Coronary artery (tissue), 2 donors: ENCODE measurements at regions not wholly inside any gene's neighbourhood (a gene's known extent, or its start where the extent isn't known, plus 50 kb on each side); places are given as distances from the start of the nearest gene placed in this dataset.
"Not testable (repeated sequence)": the region's sequence is repeated elsewhere in the genome, so short reads cannot be mapped to it uniquely, and the experiment has no call there.

Source experiments
- DNase-seq: peaks from one replicate; pipeline ENCODE4 v3.0.0-alpha.2; 2017; ENCODE audit warnings: low spot score
- H3K27ac ChIP-seq, 2 donors: fragments of 200-600 bp; sonication (generic); one replicate each; pipeline ENCODE4 v1.5.1; 2016 to 2019
- H3K4me3 ChIP-seq: fragments of 200-600 bp; sonication (generic); 2 replicates; pipeline ENCODE4 v1.5.1; 2016; ENCODE audit warnings: mild to moderate bottlenecking, moderate library complexity
- CTCF ChIP-seq: fragments of 200-600 bp; sonication (generic); IDR thresholded peaks from one replicate; pipeline ENCODE4 v1.5.1; 2019; ENCODE audit warnings: antibody characterized with exemption

- Histone ChIP-seq H3K27ac (no peak overlapping the region), H3K4me3 (no peak overlapping the region)
- DNase-seq = no peak
- no peak for TF ChIP-seq CTCF
Measured at GRCh38 chr4:19579608-19580007, 672.1 kb upstream of the SLIT2 start.

- no peak for DNase-seq
- Histone ChIP-seq H3K4me3 (no peak overlapping the region), H3K27ac (no peak overlapping the region)
- no peak for TF ChIP-seq CTCF
Measured at GRCh38 chr4:19577097-19577496, 674.6 kb upstream of the SLIT2 start.

GRCh38 chr4:19575924-19576323 lies 675.8 kb upstream of the SLIT2 start:
- no peak overlapping the region for H3K4me3 ChIP-seq
- no peak overlapping the region for H3K27ac ChIP-seq
- DNase-seq = no peak
- no peak for TF ChIP-seq CTCF

GRCh38 chr4:19566041-19566440 lies 685.7 kb upstream of the SLIT2 start:
- DNase-seq = no peak
- no peak for TF ChIP-seq CTCF
- Histone ChIP-seq H3K4me3 (no peak overlapping the region), H3K27ac (no peak overlapping the region)

GRCh38 chr4:19562456-19562855 lies 689.2 kb upstream of the SLIT2 start:
- TF ChIP-seq CTCF = no peak
- no peak overlapping the region for H3K4me3 ChIP-seq
- no peak overlapping the region for H3K27ac ChIP-seq
- no peak for DNase-seq

- H3K27ac ChIP-seq = no peak overlapping the region
- DNase-seq = no peak
- no peak for TF ChIP-seq CTCF
- H3K4me3 ChIP-seq = no peak overlapping the region
Measured at GRCh38 chr4:19557161-19557560, 694.5 kb upstream of the SLIT2 start.

- not testable (repeated sequence) for DNase-seq, H3K27ac ChIP-seq, H3K4me3 ChIP-seq
Measured at GRCh38 chr4:19556276-19556675, 695.4 kb upstream of the SLIT2 start.

GRCh38 chr4:19547463-19547862 lies 704.2 kb upstream of the SLIT2 start:
- Histone ChIP-seq H3K27ac (no peak overlapping the region), H3K4me3 (no peak overlapping the region)
- no peak for TF ChIP-seq CTCF
- no peak for DNase-seq
